ENCODE measurements at regions not wholly inside any gene's neighbourhood (a gene's known extent, or its start where the extent isn't known, plus 50 kb on each side); places are given as distances from the start of the nearest gene placed in this dataset.

DNA sequence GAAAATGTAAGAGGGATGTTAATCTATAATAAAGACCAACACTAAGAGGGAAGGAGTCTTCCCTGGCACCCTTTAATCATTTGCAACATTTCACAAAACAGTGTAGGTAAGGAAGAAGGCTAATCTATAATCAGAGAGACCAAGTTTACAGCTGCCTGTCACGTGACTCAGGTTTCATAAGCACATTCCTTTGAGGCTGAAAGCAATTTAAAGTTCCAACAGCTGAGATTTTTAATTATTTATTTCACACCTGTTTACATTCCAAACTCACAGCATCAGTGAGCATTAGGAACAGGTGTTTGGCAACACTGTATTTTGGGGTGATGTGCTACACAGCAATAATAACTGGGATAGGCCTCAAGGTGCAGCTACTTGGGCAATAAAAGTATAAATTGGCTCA, 75.7 kb upstream of the PGBD5 start:
- 54% methylated on average over 1 of the region's 1 CpG for WGBS
- Histone ChIP-seq H3K27me3 (peaks cover 0 to 9% (median 0%) of the 10 kb centered on the region in 4 donors), H3K36me3 (no peaks in the 10 kb centered on the region), H3K27ac (replicated peaks in 1 of 4) (no peak overlapping the region), H3K9me3 (no peaks in the 10 kb centered on the region), H3K4me3 (no peak overlapping the region), H3K4me1 (no peaks in the 10 kb centered on the region)
- intact Hi-C loops (cut with DNase I): no loop called here
- TF ChIP-seq, protein P1, sequence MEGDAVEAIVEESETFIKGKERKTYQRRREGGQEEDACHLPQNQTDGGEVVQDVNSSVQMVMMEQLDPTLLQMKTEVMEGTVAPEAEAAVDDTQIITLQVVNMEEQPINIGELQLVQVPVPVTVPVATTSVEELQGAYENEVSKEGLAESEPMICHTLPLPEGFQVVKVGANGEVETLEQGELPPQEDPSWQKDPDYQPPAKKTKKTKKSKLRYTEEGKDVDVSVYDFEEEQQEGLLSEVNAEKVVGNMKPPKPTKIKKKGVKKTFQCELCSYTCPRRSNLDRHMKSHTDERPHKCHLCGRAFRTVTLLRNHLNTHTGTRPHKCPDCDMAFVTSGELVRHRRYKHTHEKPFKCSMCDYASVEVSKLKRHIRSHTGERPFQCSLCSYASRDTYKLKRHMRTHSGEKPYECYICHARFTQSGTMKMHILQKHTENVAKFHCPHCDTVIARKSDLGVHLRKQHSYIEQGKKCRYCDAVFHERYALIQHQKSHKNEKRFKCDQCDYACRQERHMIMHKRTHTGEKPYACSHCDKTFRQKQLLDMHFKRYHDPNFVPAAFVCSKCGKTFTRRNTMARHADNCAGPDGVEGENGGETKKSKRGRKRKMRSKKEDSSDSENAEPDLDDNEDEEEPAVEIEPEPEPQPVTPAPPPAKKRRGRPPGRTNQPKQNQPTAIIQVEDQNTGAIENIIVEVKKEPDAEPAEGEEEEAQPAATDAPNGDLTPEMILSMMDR (IDR thresholded peaks at IDR 0.05): no peak
- no peak for TF ChIP-seq POLR2A (IDR thresholded peaks at IDR 0.05; ENCODE audit: low read depth)
- no peak for TF ChIP-seq POLR2AphosphoS5 (IDR thresholded peaks at IDR 0.05)
- no peak for TF ChIP-seq EP300 (IDR thresholded peaks at IDR 0.05)
- no peak for DNase-seq (ENCODE audit: extremely low spot score)

DNA sequence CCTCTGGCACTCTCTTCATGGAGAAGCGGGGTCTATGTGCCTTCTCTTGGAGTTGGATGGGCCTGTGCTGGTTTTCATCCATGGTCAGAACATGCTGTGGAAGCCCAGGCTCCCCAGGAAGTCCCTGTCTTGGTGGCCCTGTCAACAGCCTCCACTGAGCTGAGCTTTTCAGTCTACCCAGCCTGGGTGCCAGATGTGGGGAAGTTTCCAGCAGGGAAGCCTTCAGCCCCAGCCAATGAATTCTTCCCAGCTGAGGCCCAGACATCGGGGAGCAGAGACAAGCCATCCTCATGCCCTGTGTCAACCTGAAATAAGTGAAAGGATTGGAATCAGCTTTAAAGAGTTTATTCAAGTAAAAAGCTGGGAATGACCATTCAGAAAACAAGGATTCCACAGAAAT, 75.1 kb upstream of the PGBD5 start:
- intact Hi-C loops (cut with DNase I): no loop called here
- no peak overlapping the region for H3K27ac ChIP-seq (replicated peaks in 1 of 4)
- DNase-seq (ENCODE audit: extremely low spot score): peak; percentile 64
- H3K9me3 ChIP-seq: no peaks in the 10 kb centered on the region
- no peaks in the 10 kb centered on the region for H3K36me3 ChIP-seq
- no peak overlapping the region for H3K4me3 ChIP-seq
- TF ChIP-seq EP300 (IDR thresholded peaks at IDR 0.05): no peak
- no peak for TF ChIP-seq POLR2AphosphoS5 (IDR thresholded peaks at IDR 0.05)
- TF ChIP-seq, protein P1 (IDR thresholded peaks at IDR 0.05): no peak
- no peak for TF ChIP-seq POLR2A (IDR thresholded peaks at IDR 0.05; ENCODE audit: low read depth)
- H3K27me3 ChIP-seq: peaks cover 0 to 9% (median 0%) of the 10 kb centered on the region in 4 donors
- WGBS: 81% methylated on average over 2 of the region's 2 CpGs
- H3K4me1 ChIP-seq: no peaks in the 10 kb centered on the region

DNA sequence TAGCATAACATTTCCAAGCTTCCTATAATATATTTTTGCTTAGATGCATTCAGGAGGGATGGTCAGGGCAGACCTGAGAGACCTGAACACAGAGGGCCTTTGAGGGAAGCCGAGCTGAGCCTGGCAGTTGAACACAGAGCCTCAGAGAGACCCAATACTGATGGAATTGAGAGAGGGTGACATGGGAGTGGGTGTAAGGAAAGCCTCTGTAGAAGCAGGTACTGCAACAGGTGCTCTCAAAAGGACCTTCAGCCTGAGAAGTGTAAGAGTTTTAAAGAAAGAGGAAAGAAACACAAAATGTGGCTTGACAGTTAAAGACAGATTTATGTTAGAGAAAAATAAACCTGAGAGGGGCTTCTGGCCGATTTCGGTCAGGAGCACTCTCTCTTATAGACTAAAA, 73.9 kb upstream of the PGBD5 start:
- Histone ChIP-seq H3K27ac (replicated peaks in 1 of 4) (no peak overlapping the region), H3K4me1 (no peaks in the 10 kb centered on the region), H3K36me3 (no peaks in the 10 kb centered on the region), H3K4me3 (no peak overlapping the region), H3K9me3 (no peaks in the 10 kb centered on the region), H3K27me3 (peaks cover 0 to 9% (median 0%) of the 10 kb centered on the region in 4 donors)
- no peak for DNase-seq (ENCODE audit: extremely low spot score)
- intact Hi-C loops (cut with DNase I): no loop called here
- TF ChIP-seq POLR2AphosphoS5 (IDR thresholded peaks at IDR 0.05): no peak
- no peak for TF ChIP-seq POLR2A (IDR thresholded peaks at IDR 0.05; ENCODE audit: low read depth)
- TF ChIP-seq, protein P1 (IDR thresholded peaks at IDR 0.05): no peak
- no peak for TF ChIP-seq EP300 (IDR thresholded peaks at IDR 0.05)
- WGBS: 79% methylated on average over 3 of the region's 3 CpGs

DNA sequence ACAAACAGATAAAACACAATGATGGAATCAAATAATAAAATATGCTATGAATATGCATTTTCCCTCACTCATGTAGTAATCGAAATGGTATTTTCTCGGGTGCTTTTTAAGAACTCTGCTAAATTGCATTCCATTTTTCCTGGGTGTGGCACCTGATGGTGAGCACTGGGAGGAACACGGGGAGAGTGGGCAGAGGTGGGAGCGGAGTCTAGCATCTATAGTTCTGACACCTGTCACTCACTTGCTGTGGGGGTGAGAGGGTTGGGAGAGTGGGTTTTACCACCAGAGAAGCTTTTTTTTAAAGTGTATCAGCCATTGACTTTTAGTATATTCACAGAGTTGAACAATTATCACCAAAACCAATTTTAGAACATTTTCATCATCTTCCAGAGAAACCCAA, 73.4 kb upstream of the PGBD5 start:
- no peaks in the 10 kb centered on the region for H3K9me3 ChIP-seq
- H3K27ac ChIP-seq (replicated peaks in 1 of 4): no peak overlapping the region
- H3K27me3 ChIP-seq: peaks cover 0 to 15% (median 0%) of the 10 kb centered on the region in 4 donors
- H3K36me3 ChIP-seq: no peaks in the 10 kb centered on the region
- WGBS: 91% methylated on average over 4 of the region's 4 CpGs
- intact Hi-C loops (cut with DNase I): no loop called here
- no peak overlapping the region for H3K4me3 ChIP-seq
- DNase-seq (ENCODE audit: extremely low spot score): no peak
- H3K4me1 ChIP-seq: no peaks in the 10 kb centered on the region
- TF ChIP-seq POLR2A (IDR thresholded peaks at IDR 0.05; ENCODE audit: low read depth) (no peak), EP300 (IDR thresholded peaks at IDR 0.05) (no peak), POLR2AphosphoS5 (IDR thresholded peaks at IDR 0.05) (no peak)
- TF ChIP-seq, protein P1 (IDR thresholded peaks at IDR 0.05): no peak

DNA sequence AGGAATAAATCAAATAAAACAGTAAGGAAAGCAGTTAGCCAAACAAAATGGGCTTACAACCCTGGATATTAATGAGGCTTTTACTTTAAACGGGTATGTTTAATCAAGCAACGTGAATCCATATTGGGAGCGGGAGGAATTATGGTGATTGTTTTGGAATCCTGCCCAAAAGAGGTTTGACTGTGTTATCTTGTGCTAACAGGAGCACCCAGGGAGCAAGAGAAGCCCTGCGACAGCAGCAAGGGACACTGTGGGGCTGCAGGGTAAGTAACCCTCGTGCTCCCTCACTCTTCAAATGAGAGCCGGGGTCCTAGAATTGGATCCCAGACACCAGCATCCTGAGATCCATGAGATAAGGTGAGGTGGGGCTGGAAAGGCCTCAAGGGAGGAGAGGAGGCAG, 72.6 kb upstream of the PGBD5 start:
- no peak for DNase-seq (ENCODE audit: extremely low spot score)
- TF ChIP-seq POLR2A (IDR thresholded peaks at IDR 0.05; ENCODE audit: low read depth): no peak
- no peak for TF ChIP-seq EP300 (IDR thresholded peaks at IDR 0.05)
- no peak for TF ChIP-seq POLR2AphosphoS5 (IDR thresholded peaks at IDR 0.05)
- TF ChIP-seq, protein P1 (IDR thresholded peaks at IDR 0.05): no peak
- Histone ChIP-seq H3K4me1 (no peaks in the 10 kb centered on the region), H3K36me3 (no peaks in the 10 kb centered on the region), H3K9me3 (no peaks in the 10 kb centered on the region), H3K4me3 (no peak overlapping the region), H3K27me3 (peaks cover 0 to 17% (median 0%) of the 10 kb centered on the region in 4 donors), H3K27ac (replicated peaks in 1 of 4) (no peak overlapping the region)
- intact Hi-C loops (cut with DNase I): no loop called here
- 88% methylated on average over 6 of the region's 6 CpGs for WGBS
